Fibroblast of skin of right biceps (primary cell): ENCODE measurements at regions not wholly inside any gene's neighbourhood (a gene's known extent, or its start where the extent isn't known, plus 50 kb on each side); places are given as distances from the start of the nearest gene placed in this dataset.

Source experiments
- DNase-seq: peaks from one replicate; pipeline ENCODE4 v3.0.0-alpha.2; 2013

- no peak for DNase-seq
Observed at GRCh38 chr1:228899421-228899956, 164.2 kb downstream of the RHOU start.

GRCh38 chr1:228900099-228900885 is 165.0 kb downstream of the RHOU start:
- DNase-seq = peak; percentile 9

- DNase-seq = no peak
Observed at GRCh38 chr1:228900886-228901392, 165.7 kb downstream of the RHOU start.

- DNase-seq = no peak
Observed at GRCh38 chr1:228901936-228902681, 166.8 kb downstream of the RHOU start.

- peak; percentile 99 for DNase-seq
Observed at GRCh38 chr1:228902781-228903433, 167.6 kb downstream of the RHOU start.

- DNase-seq = no peak
Observed at GRCh38 chr1:228903434-228904071, 168.3 kb downstream of the RHOU start.

- DNase-seq = no peak
Observed at GRCh38 chr1:228904222-228904621, 168.9 kb downstream of the RHOU start.

GRCh38 chr1:228905701-228906101 is 170.4 kb downstream of the RHOU start:
- peak; percentile 28 for DNase-seq

GRCh38 chr1:228906223-228906860 is 171.1 kb downstream of the RHOU start:
- no peak for DNase-seq

DNA sequence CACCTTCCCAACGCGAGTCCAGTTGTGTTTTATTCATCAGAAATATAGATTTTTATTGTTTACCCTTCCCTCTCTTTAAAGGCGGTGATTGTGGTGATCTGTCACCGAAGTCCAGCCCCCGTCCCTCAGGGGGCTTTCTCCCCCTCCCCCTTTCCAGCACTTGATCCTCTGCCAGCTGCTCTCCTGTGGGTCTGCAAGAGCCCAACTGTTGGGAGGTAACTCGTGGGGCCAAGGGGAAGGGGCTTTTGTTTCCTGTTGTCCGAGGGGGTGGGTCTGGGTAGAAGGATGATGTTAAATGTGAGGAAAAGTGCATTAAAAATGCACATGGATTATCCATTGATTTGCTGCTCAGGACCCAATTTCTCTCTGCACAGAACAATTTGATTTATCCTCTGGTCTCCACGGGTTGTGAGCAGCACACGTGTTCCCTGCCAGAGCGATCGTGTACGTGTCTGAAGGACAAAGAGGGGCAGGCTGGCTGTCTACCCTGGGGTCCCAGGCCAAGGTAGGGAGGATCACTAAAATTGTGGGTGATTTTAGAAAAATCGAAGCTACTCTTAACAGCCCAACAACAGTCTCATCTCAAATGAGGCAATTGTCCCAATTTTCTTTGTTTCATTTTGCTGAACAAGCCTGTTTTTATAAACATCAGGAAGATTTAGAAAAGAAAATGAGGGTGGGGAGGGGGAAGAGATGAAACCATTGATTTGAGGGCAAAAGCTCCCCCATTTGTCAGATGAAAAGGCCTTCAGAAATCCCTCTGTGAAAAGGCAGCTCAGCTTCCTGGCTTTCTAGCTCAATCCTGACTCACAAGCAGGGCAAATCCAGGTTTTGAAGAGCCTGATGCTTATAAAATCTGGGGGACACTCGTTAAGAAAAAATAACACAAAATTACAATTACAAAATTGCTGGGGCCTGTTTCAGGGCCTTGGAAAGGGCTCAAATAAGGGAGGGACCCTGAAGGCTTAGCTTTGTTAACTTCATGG is 176.2 kb downstream of the RHOU start:
- DNase-seq = no peak

DNA sequence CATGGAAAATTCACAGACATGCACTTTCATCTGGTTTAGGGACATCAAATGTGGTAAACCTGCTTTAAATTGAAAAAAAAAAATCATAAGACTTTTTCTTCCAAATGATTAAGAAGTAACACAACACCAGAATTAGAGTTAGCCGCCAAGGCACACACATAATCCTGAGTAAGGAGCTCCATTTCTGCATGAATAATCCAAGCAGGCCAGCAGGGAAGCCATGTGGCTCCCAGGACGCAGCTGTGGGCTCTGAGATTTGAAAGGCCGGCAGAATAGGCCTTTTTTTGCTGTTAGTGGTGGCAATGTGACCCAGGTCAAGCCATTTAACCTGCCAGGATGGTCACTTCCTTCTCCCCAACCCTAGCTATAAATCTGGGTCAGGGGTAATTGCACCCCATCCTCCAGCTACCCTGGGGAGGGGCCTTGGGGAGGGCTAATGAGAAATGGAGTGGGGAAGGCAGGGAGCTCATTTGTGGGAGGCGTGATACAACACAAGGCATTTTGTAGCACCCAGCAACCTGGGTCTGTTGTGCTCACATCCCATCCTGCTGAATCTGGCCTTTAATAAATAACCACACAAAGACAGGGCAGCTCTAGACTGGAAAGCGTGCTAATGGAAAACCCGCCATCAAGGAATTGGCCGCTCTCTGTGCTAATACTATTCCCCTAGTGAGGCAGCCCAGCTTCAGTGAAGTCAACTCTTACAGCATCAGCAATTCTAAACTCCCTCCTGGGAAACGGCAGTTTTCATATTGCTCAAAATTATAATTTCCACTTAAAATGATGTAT is 178.5 kb downstream of the RHOU start:
- DNase-seq = no peak

- DNase-seq = no peak
Observed at GRCh38 chr1:228914700-228915099, 179.4 kb downstream of the RHOU start.

- DNase-seq = no peak
Observed at GRCh38 chr1:228917342-228917741, 182.1 kb downstream of the RHOU start.

- DNase-seq = peak; percentile 79
Observed at GRCh38 chr1:228917755-228918154, 182.5 kb downstream of the RHOU start.

DNA sequence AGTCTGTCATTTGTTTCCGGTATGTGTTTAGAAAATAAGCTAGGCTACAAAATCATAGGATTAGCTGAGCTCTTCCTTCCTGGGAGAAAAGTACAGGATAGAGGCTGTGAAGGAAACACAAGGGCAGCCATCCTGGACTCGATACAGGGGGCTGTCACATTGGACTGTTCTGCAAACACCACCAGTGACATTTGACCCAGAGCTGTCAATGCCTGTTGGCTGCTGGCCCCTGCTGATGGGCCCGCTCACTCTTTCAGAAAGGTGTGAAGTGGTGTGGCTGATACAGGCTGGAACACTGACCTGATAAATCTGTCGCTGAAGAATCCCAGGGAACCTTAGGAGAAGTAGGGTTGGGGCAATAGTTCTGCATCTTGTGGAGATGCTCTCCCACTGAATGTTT is 183.1 kb downstream of the RHOU start:
- DNase-seq = no peak

DNA sequence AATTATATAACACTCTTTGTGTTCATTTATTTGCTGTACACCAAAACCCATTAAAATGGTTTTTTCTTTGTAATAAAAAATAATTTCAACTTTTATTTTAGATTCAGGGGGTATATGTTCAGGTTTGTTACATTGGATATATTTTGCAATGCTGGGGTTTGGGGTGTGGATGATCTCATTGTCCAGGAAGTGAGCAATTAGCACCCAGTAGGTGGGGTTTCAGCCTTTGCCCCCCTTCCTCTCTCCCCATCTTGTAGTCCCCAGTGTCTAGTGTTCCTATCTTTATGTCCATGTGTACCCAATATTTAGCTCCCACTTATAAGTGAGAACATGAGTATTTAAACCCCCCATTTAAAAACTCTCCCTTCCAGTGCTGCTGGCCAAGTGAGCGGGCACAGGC is 184.6 kb downstream of the RHOU start:
- DNase-seq = no peak

GRCh38 chr1:228920831-228921230 is 185.6 kb downstream of the RHOU start:
- peak; percentile 39 for DNase-seq

DNA sequence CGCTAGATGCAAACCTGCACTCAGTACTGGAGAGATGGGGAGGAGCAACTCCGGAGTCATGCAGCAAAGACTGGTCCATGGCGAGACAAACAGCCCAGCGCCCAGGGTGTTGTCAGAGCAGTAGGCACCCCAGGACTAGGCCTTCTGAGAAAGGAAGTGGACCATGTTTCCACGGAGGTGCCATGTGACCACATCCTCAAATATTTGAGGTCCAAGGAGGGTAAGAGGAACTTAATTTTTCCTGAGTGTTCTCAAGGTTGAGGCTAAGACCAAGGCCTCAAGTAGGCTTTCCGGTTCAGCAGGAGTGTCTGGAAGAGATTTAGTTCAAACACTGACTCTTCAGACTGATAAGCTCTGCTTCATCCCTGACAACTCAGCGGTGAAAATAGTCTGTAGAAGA is 186.2 kb downstream of the RHOU start:
- DNase-seq = no peak

DNA sequence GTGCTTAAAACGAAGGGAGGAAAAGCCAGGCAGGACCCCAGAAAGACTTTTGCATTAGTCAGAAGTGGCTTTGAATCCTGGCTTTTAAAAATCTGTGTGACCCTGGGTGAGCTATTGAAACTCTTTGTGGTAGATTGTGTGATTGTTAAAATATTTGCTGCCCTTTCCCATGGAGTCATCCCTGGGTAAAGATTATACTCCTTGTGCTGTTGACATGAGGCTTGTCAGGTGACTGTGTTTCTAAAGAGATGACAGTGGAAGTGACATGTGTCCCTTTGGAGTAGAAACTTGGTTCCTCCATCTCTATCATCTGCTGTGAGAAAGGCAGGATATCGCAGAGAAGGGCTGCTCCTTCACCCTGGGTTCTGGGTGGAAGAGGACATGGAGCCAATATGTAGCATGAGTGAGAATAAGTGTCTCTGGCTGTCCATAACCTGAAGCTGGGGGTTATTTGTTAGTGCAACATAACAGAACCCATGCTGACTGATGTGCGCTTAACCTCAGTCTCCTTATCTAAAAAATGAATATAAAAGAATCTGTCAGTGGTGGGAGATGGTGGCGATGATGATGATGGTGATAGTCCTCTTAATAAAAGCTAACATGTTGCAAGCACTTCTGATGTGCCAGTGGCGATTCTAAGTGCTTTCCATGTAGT is 187.6 kb downstream of the RHOU start:
- no peak for DNase-seq
